PC-3 (cell line): ENCODE measurements at regions not wholly inside any gene's neighbourhood (a gene's known extent, or its start where the extent isn't known, plus 50 kb on each side); places are given as distances from the start of the nearest gene placed in this dataset.

Experiments
- CTCF ChIP-seq: fragments of 300-600 bp; sonication (generic); conservative IDR thresholded peaks from 2 replicates; pipeline ENCODE4 v1.5.1; 2017; ENCODE audit warnings: antibody characterized with exemption, low read depth, mild to moderate bottlenecking, low read length
- EZH2 ChIP-seq: fragments of 300-600 bp; sonication (generic); IDR thresholded peaks from one replicate; pipeline ENCODE4 v1.6.1; 2017; ENCODE audit warnings: antibody characterized with exemption, mild to moderate bottlenecking, low read length; ENCODE audit not compliant: unreplicated experiment
- EZH2phosphoT487 ChIP-seq: fragments of 300-600 bp; sonication (generic); IDR thresholded peaks from 2 replicates; pipeline ENCODE4 v1.6.1; 2018; ENCODE audit warnings: mild to moderate bottlenecking, antibody characterized with exemption, low read length, borderline replicate concordance

DNA sequence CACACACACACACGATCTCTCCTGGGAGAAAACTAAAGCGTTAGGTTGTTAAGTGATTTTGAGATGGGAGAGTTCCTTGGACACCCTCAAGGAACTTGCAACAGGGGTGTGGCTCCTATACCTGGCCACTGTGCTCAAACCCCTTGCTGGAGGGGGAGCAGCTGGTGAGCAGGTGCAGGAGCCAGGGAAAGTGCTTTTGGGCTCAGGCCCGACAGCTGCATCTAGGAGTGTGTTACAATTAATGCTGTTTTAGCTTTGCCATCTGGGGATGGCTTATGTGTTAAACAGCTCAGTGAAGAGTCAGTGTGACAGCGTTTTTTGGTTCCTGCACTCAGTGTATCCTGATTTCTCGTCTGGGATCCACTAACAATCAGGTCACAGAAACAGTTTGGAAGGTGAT is 510.8 kb downstream of the TRIB2 start:
- TF ChIP-seq CTCF (no peak), EZH2 (no peak), EZH2phosphoT487 (no peak)
